H1 (cell line): ENCODE measurements at regions not wholly inside any gene's neighbourhood (a gene's known extent, or its start where the extent isn't known, plus 50 kb on each side); places are given as distances from the start of the nearest gene placed in this dataset.
"Not testable (repeated sequence)": the region's sequence is repeated elsewhere in the genome, so short reads cannot be mapped to it uniquely, and the experiment has no call there.

Source experiments
- CTCF ChIA-PET: fragments of 300-600 bp; sonication (Branson Sonifier 250); formaldehyde crosslinking; loops from one replicate; lab custom pipeline; 2021; ENCODE audit not compliant: partially characterized antibody; lab: Charles Lee
- POLR2A ChIA-PET: fragments of 300-600 bp; sonication (Branson Sonifier 250); formaldehyde crosslinking; loops from one replicate; lab custom pipeline; 2021; ENCODE audit warnings: inconsistent platforms; ENCODE audit not compliant: partially characterized antibody; lab: Charles Lee
- DNase-seq, 2 experiments: peaks; one replicate each; pipeline versions ENCODE4 v3.0.0 to v3.0.0-alpha.2; 2010 to 2022; ENCODE audit warnings: low spot score in 2 of 2, low read depth in 1 of 2, mixed read lengths in 1 of 2
- FAIRE-seq: peaks from 2 replicates; lab custom pipeline; 2011; peaks lifted over from hg19 to GRCh38; lab: Jason Lieb, UNC
- H2AFZ ChIP-seq: 2 replicates; pipeline ENCODE4 v1.8.1; 2012; ENCODE audit warnings: low read length, inconsistent platforms
- H2AK5ac ChIP-seq: 2 replicates; pipeline ENCODE4 v1.6.1; 2013; ENCODE audit warnings: low read depth, low read length
- H2BK120ac ChIP-seq: replicated peaks from 2 replicates; pipeline ENCODE3; 2013; ENCODE audit warnings: low read depth, low read length, inconsistent platforms
- H2BK12ac ChIP-seq: 2 replicates; pipeline ENCODE4 v1.6.1; 2013; ENCODE audit warnings: low read depth, low read length
- H2BK15ac ChIP-seq: 2 replicates; pipeline ENCODE4 v1.6.1; 2013; ENCODE audit warnings: low read length
- H2BK20ac ChIP-seq: 2 replicates; pipeline ENCODE4 v1.6.1; 2013; ENCODE audit warnings: low read length
- H2BK5ac ChIP-seq: 2 replicates; pipeline ENCODE4 v1.6.1; 2013; ENCODE audit warnings: low read depth, low read length
- H3K14ac ChIP-seq: 2 replicates; pipeline ENCODE4 v1.6.1; 2013; ENCODE audit warnings: inconsistent platforms; ENCODE audit not compliant: insufficient read length
- H3K18ac ChIP-seq: 2 replicates; pipeline ENCODE4 v1.6.1; 2013; ENCODE audit warnings: low read length; ENCODE audit errors: extremely low read depth
- H3K23ac ChIP-seq: 2 replicates; pipeline ENCODE4 v1.6.1; 2013; ENCODE audit warnings: inconsistent platforms; ENCODE audit not compliant: insufficient read length
- H3K23me2 ChIP-seq: 2 replicates; pipeline ENCODE4 v1.6.1; 2013; ENCODE audit warnings: low read depth, low read length
- H3K27ac ChIP-seq: 2 replicates; pipeline ENCODE4 v1.6.1; 2011; ENCODE audit warnings: low read depth, low read length, inconsistent platforms
- H3K27me3 ChIP-seq, 4 experiments: replicated peaks in 1 of 4; 1 replicate in 1 of 4; 2 replicates in 3 of 4; pipeline versions ENCODE4 v1.6.1 to v1.8.1; 2011 to 2013; ENCODE audit warnings: low read length in 3 of 4, mild to moderate bottlenecking in 3 of 4, inconsistent platforms in 2 of 4, mixed read lengths in 2 of 4, moderate library complexity in 1 of 4; ENCODE audit not compliant: control insufficient read depth in 3 of 4, insufficient read depth in 3 of 4; ENCODE audit errors: extremely low read depth in 1 of 4
- H3K36me3 ChIP-seq, 4 experiments: 2 replicates each; pipeline versions ENCODE4 v1.6.1 to v1.8.1; 2011 to 2013; ENCODE audit warnings: mild to moderate bottlenecking in 4 of 4, low read length in 3 of 4, moderate library complexity in 2 of 4, control low read depth in 1 of 4, inconsistent platforms in 1 of 4; ENCODE audit not compliant: insufficient read depth in 4 of 4, control insufficient read depth in 2 of 4
- H3K4ac ChIP-seq: replicated peaks from 2 replicates; pipeline ENCODE3; 2013; ENCODE audit warnings: low read length, low read depth, mixed read lengths, inconsistent platforms; ENCODE audit not compliant: insufficient read length
- H3K4me1 ChIP-seq, 4 experiments: replicated peaks in 1 of 4; 1 replicate in 1 of 4; 2 replicates in 3 of 4; pipeline versions ENCODE4 v1.6.1 to v1.8.1; 2011 to 2013; ENCODE audit warnings: low read length in 3 of 4, inconsistent platforms in 2 of 4, mixed read lengths in 1 of 4; ENCODE audit not compliant: insufficient read depth in 4 of 4, control insufficient read depth in 3 of 4
- H3K4me2 ChIP-seq, 2 experiments: 2 replicates each; pipeline versions ENCODE4 v1.6.1 to v1.8.1; 2011 to 2013; ENCODE audit warnings: low read depth in 2 of 2, low read length in 2 of 2, control low read depth in 1 of 2, inconsistent platforms in 1 of 2, mild to moderate bottlenecking in 1 of 2; ENCODE audit not compliant: insufficient read depth in 1 of 2
- H3K4me3 ChIP-seq, 4 experiments: fragments of 200-600, 300-600 bp in 1 of 4; sonication (generic), shearing (Covaris generic), sonication (Bioruptor Twin) in 1 of 4; 2 replicates each; pipeline versions ENCODE4 v1.5.1 to v1.8.1; 2011 to 2016; ENCODE audit warnings: low read length in 4 of 4, low read depth in 3 of 4, control low read depth in 2 of 4, inconsistent platforms in 2 of 4, mild to moderate bottlenecking in 2 of 4, mixed read lengths in 1 of 4, moderate library complexity in 1 of 4; ENCODE audit not compliant: insufficient read depth in 2 of 4; ENCODE audit errors: extremely low read depth in 1 of 4
- H3K56ac ChIP-seq: replicated peaks from 2 replicates; pipeline ENCODE3; 2013; ENCODE audit warnings: low read depth, mild to moderate bottlenecking, mixed read lengths, low read length, inconsistent platforms; ENCODE audit not compliant: insufficient read length
- H3K79me1 ChIP-seq: 2 replicates; pipeline ENCODE4 v1.6.1; 2013; ENCODE audit warnings: low read depth, low read length, control low read depth
- H3K79me2 ChIP-seq, 2 experiments: 2 replicates each; pipeline versions ENCODE4 v1.6.1 to v1.8.1; 2012 to 2013; ENCODE audit warnings: low read length in 2 of 2, mild to moderate bottlenecking in 2 of 2, inconsistent platforms in 1 of 2; ENCODE audit not compliant: insufficient read depth in 2 of 2, control insufficient read depth in 1 of 2
- H3K9ac ChIP-seq, 4 experiments: replicated peaks in 1 of 4; 1 replicate in 1 of 4; 2 replicates in 3 of 4; pipeline versions ENCODE4 v1.6.1 to v1.8.1; 2011 to 2013; ENCODE audit warnings: low read depth in 3 of 4, low read length in 3 of 4, control low read depth in 2 of 4, mild to moderate bottlenecking in 2 of 4, moderate library complexity in 2 of 4, inconsistent platforms in 1 of 4; ENCODE audit errors: extremely low read depth in 1 of 4
- H3K9me3 ChIP-seq, 2 experiments: 2 replicates each; pipeline versions ENCODE4 v1.6.1 to v1.8.1; 2012 to 2013; ENCODE audit warnings: mild to moderate bottlenecking in 2 of 2, moderate library complexity in 2 of 2, control low read depth in 1 of 2, inconsistent platforms in 1 of 2, low read depth in 1 of 2, low read length in 1 of 2, mixed read lengths in 1 of 2; ENCODE audit not compliant: insufficient read depth in 2 of 2
- H4K20me1 ChIP-seq, 2 experiments: replicated peaks in 1 of 2; 2 replicates each; pipeline versions ENCODE3 to v1.8.1; 2011 to 2013; ENCODE audit warnings: inconsistent platforms in 2 of 2, low read length in 2 of 2, mild to moderate bottlenecking in 1 of 2; ENCODE audit not compliant: insufficient read depth in 2 of 2, control insufficient read depth in 1 of 2
- H4K5ac ChIP-seq: 2 replicates; pipeline ENCODE4 v1.6.1; 2013; ENCODE audit warnings: low read length, low read depth, mixed read lengths, inconsistent platforms; ENCODE audit not compliant: insufficient read length
- H4K8ac ChIP-seq: 2 replicates; pipeline ENCODE4 v1.8.0; 2013; ENCODE audit warnings: mild to moderate bottlenecking, moderate library complexity, low read length, inconsistent platforms; ENCODE audit not compliant: insufficient read depth; ENCODE audit errors: extremely low read depth
- H4K91ac ChIP-seq: replicated peaks from 2 replicates; pipeline ENCODE3; 2013; ENCODE audit warnings: low read length, mixed read lengths, inconsistent platforms; ENCODE audit not compliant: insufficient read length
- WGBS, 2 experiments: shearing (Covaris generic) in 1 of 2; methylation state at CpG; one replicate each; pipeline versions ENCODE4 v1.1.6 to v1.1.7; 2013 to 2015; ENCODE audit warnings: low lambda C conversion rate in 2 of 2, mixed read lengths in 2 of 2, inconsistent platforms in 1 of 2, low coverage in 1 of 2, missing lambda C conversion rate in 1 of 2; ENCODE audit not compliant: insufficient replicate concordance in 2 of 2, insufficient coverage in 1 of 2, insufficient read length in 1 of 2; ENCODE audit errors: extremely low coverage in 1 of 2, missing lambda C conversion rate in 1 of 2; 5-methylcytosine and 5-hydroxymethylcytosine counted together

- FAIRE-seq, H2BK12ac ChIP-seq, H3K79me2 ChIP-seq, H3K4ac ChIP-seq, DNase-seq, H2AFZ ChIP-seq, H4K91ac ChIP-seq, H3K18ac ChIP-seq, H2BK5ac ChIP-seq, H3K4me3 ChIP-seq, H4K5ac ChIP-seq, H4K20me1 ChIP-seq, H3K4me1 ChIP-seq, H3K23me2 ChIP-seq, H3K4me2 ChIP-seq, H3K9me3 ChIP-seq, H3K79me1 ChIP-seq, H4K8ac ChIP-seq, H3K27me3 ChIP-seq, H2BK120ac ChIP-seq, H2AK5ac ChIP-seq, H3K14ac ChIP-seq, H3K9ac ChIP-seq, POLR2A ChIA-PET, H3K36me3 ChIP-seq, H3K56ac ChIP-seq, H3K27ac ChIP-seq, CTCF ChIA-PET, H2BK15ac ChIP-seq, H2BK20ac ChIP-seq, H3K23ac ChIP-seq: not testable (repeated sequence)
- WGBS, 2 experiments: no CpG with 5 or more reads among the region's 4 CpGs
These were observed 79.9 kb upstream of the HSFY1 start for GRCh38 chrY:18466661-18467060.

GRCh38 chrY:18483354-18483753 lies 63.2 kb upstream of the HSFY1 start:
- peak; percentile 78 for FAIRE-seq
- H4K20me1 ChIP-seq, H3K23me2 ChIP-seq, H4K91ac ChIP-seq, H3K4me2 ChIP-seq, H3K9ac ChIP-seq, H4K8ac ChIP-seq, H3K4me1 ChIP-seq, H3K18ac ChIP-seq, H4K5ac ChIP-seq, H3K9me3 ChIP-seq, H3K79me2 ChIP-seq, POLR2A ChIA-PET, H2AK5ac ChIP-seq, H3K4me3 ChIP-seq, H3K36me3 ChIP-seq, H3K4ac ChIP-seq, H3K23ac ChIP-seq, H3K27me3 ChIP-seq, H2BK20ac ChIP-seq, DNase-seq, H2BK12ac ChIP-seq, H3K56ac ChIP-seq, CTCF ChIA-PET, H2BK15ac ChIP-seq, H3K27ac ChIP-seq, H2BK5ac ChIP-seq, H3K14ac ChIP-seq, H3K79me1 ChIP-seq, H2AFZ ChIP-seq, H2BK120ac ChIP-seq: not testable (repeated sequence)
- no CpG with 5 or more reads among the region's 6 CpGs for WGBS, 2 experiments
